Astrocyte of the cerebellum (primary cell): ENCODE measurements at regions not wholly inside any gene's neighbourhood (a gene's known extent, or its start where the extent isn't known, plus 50 kb on each side); places are given as distances from the start of the nearest gene placed in this dataset.

ENCODE experiments used
- DNase-seq: peaks from one replicate; pipeline ENCODE4 v3.0.0-alpha.2; 2011; ENCODE audit warnings: low read depth
- H3K4me3 ChIP-seq: 2 replicates; pipeline ENCODE4 v1.5.1; 2011; ENCODE audit warnings: mild to moderate bottlenecking, low read depth, low read length, moderate library complexity
- CTCF ChIP-seq: IDR thresholded peaks from 2 replicates; pipeline ENCODE4 v1.5.1; 2012; ENCODE audit warnings: low read length, low read depth, moderate library complexity, mild to moderate bottlenecking; ENCODE audit errors: missing control alignments
- in situ Hi-C: cut with HindIII; loops from 2 replicates; pipeline ENCODE4 v1.10.0; 2017; ENCODE audit warnings: low sequenced_read_pairs

DNA sequence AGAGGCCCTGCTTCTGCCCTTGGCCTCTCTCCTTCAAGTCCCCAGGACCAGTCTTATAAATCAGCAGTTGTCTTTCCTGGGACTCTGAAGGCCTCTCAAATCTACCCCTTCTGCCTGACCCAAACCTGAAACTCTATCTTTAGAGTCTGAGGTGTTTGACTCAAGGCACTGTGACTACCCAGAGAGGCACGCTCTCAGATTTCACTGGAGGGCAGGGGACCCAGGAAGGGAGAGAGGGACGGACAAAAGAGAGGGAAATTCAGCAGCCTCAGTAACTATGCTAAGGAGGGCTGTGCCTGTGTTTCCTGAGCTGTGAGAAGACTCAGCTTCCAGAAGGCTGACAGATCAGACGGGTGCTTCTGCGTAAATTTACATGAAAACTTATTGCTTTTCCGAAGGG lies 217.8 kb downstream of the HAUS1 start:
- H3K4me3 ChIP-seq: no peak overlapping the region
- no peak for TF ChIP-seq CTCF
- in situ Hi-C loops: no loop called here
- no peak for DNase-seq

GRCh38 chr18:46322411-46322891 lies 218.3 kb downstream of the HAUS1 start:
- no peak overlapping the region for H3K4me3 ChIP-seq
- in situ Hi-C loops: no loop called here
- TF ChIP-seq CTCF: no peak
- no peak for DNase-seq

DNA sequence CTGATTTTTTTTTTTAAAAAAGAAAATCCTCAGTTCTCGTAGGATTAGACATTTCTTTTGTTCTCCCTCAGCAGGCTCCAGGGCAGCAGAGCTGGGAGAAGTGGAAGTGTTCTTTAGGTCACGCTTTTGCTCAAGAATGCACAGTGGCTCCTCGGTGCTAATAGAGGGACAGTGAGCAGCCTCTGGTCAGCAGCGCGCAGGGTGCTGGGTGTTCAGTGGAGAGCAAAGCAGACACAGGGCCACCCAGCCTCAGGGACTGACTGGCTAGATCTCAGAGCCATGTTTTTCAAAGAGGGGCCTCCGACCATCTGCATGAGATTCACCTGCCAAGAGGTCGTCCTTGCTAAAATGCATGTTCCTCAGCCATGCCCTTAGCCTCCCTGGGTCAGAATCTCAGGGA lies 218.8 kb downstream of the HAUS1 start:
- DNase-seq: no peak
- TF ChIP-seq CTCF: no peak
- in situ Hi-C loops: no loop called here
- H3K4me3 ChIP-seq: no peak overlapping the region

- TF ChIP-seq CTCF: no peak
- in situ Hi-C loops: no loop called here
- DNase-seq: no peak
- no peak overlapping the region for H3K4me3 ChIP-seq
These were observed 220.1 kb downstream of the HAUS1 start for GRCh38 chr18:46324087-46324955.

- no peak overlapping the region for H3K4me3 ChIP-seq
- no peak for DNase-seq
- in situ Hi-C loops: no loop called here
- no peak for TF ChIP-seq CTCF
These were observed 221.7 kb downstream of the HAUS1 start for GRCh38 chr18:46325895-46326294.

DNA sequence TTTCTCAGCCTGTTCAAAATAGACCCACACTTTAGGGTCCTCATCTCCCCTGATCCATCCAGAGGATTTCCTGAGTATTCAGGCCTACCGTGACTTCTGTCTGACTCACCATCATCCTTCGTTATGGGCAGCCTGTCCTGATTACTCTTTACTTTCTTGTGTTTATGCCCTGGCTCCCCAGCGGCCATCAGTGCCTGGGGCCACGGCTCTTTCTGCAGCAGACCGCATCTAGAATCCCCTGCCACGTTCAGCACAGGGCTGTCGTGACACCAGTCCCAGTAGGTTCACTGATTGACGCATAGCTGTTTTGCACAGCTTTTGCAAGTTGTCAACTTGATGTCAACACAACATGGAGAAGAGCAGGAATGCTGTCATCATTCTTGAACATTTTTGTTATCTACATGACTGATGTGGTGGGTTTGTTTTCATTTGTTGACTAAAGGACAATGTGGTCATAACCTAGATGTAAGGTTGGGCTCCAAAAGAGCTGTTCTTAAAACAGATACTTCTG lies 225.6 kb downstream of the HAUS1 start:
- no peak overlapping the region for H3K4me3 ChIP-seq
- DNase-seq: no peak
- in situ Hi-C loops: no loop called here
- no peak for TF ChIP-seq CTCF
